KBM-7 (cell line): ENCODE measurements at regions not wholly inside any gene's neighbourhood (a gene's known extent, or its start where the extent isn't known, plus 50 kb on each side); places are given as distances from the start of the nearest gene placed in this dataset.

ENCODE experiments used
- DNase-seq: peaks from one replicate; pipeline ENCODE4 v3.0.0-alpha.2; 2015
- in situ Hi-C: fragments of 300-500 bp; cut with MboI; formaldehyde crosslinking; loops from 2 replicates; pipeline ENCODE4 v1.14.3; 2020; ENCODE audit warnings: low sequenced_read_pairs, low pct_unique_long_range_greater_than_20kb, mixed read lengths

DNA sequence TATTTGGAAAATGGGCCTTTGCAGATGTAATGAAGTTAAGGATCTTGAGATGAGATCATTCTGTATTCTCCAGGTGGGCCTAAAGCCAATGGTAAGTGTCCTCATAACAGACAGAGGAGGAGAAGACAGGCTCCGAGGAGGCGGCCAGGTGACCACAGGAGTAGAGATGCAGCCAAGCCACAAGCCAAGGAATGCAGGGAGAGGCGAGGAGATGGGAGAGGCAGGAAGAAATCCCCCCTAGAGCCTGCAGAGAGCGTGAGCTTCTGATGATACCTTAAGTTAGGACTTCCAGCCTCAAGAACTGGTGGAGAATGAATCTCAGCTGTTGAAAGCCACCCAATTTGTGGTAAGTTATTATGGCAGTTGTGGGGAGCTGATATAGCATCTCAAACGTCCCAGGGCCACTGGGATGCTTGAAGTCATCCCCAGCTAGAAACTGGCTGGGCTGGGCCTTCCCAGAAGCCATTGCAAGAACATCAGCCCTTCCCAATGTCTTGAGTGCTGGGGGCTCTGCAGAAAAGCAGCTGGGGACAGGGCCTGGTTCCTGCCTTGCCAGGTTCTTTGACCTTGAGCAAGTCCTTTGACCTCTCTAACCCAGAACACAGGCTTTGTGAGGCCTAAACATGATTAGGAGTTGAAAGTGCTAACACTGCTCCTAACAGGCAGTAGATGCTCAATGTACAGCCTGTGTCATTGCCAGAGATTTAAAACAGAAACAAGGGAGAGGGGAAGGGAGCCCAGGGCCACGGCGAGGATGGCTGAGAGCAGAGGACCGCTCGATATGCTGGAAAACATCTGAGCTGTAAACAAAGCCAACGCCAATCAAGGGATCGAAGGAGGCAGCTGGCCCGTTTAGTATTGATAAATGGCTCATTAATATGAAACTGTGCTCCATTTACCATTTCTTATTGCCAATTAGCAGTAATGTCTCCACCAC is 632.3 kb downstream of the TBC1D22A start:
- no peak for DNase-seq
- in situ Hi-C loops, result no loop called here

DNA sequence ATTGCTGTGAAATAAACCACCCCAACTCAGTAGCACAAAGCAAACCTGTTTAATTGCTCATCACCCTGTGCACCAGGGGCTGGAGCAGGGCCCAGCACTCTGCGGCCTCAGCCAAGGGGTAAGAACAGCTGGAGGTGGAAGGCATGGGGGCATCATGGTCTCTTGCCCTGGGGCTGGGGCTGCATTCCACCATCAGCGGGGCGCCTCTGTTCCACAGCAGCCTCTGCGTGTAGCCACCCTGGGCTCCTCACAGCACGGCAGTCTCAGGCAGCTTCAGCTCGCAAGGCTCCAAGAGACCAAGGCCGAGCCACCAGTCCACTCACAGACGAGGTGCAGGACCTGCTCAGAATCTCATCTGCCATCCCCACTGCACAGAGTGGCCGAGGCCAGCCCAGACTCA is 630.7 kb downstream of the TBC1D22A start:
- in situ Hi-C loops, result no loop called here

DNA sequence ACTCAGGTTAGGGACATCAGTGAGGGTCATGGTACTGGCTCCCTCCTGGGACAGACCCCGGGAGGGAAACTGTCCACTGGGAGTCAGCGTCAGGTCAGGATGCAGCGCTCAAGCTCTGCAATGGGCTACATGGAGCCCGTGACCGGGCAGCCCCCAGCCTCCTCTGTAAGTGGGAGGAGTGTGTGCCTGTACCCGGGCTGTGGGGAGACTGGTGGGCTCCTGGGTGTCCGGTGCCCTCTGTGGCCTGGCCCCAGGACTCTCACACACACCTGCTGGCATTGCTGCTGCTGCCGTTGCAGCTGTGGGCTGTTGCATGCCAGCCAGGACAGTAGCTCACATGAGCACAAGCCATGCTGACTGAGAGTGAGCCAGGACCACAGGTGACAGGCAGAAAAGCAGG is 630.3 kb downstream of the TBC1D22A start:
- in situ Hi-C loops, result no loop called here
- no peak for DNase-seq

More for the DNA sequence above, 630.7 kb downstream of the TBC1D22A start:
- no peak for DNase-seq

DNA sequence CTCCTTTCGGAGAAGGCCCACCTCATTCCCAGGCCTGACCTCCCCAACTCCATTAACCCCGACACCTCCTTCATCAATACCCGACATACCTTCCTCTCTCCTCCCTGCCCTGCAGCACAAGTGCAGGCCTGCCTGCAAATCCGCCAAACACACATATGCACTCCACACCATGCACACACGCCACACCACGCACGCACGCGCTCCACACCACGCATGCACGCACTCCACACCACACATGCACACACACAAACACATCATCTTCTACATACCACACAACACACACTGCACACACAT is 629.6 kb downstream of the TBC1D22A start:
- in situ Hi-C loops, result no loop called here

DNA sequence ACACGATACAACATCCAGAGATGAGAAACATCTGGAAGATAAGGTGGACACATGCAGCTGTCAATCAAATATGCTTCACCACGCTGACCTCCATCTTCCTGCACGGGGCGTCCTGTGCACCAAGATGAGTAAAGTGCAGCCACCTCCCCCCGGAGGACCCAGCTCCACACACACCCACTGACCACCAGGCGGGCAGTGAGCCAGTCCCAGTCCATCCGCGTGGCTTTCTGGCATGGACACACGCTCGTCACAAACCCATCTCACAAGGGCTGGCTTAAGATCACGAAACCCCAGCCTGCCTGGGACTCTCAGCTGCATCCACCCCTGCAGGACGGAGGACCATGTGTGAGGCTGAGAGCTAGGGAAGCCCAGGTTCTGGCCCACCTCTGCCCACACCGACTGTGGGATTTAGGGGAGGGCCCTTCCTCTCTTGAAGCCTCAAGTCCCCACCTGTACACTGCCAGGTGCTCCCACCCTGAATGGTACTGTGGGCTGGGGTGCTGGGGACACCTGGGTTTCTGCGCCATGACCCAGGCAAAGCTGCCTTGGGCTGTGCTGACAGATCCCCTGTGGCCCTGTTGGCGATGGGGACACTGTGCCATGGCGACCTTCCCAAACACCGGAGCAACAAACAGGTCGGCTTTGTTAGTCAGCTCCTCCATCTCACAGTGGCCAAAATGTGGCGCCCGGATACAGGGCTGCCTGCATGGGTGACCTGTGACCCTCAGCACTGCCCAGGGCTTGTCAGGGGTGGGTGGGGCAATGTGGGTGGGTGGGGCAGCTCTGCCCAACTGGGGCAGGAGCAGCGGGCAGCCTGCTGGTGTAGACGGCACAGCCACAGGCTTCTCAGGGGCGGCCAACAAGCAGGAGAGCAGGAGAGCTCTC is 629.0 kb downstream of the TBC1D22A start:
- DNase-seq, result no peak
- in situ Hi-C loops, result no loop called here

More for the DNA sequence above, 629.6 kb downstream of the TBC1D22A start:
- no peak for DNase-seq

DNA sequence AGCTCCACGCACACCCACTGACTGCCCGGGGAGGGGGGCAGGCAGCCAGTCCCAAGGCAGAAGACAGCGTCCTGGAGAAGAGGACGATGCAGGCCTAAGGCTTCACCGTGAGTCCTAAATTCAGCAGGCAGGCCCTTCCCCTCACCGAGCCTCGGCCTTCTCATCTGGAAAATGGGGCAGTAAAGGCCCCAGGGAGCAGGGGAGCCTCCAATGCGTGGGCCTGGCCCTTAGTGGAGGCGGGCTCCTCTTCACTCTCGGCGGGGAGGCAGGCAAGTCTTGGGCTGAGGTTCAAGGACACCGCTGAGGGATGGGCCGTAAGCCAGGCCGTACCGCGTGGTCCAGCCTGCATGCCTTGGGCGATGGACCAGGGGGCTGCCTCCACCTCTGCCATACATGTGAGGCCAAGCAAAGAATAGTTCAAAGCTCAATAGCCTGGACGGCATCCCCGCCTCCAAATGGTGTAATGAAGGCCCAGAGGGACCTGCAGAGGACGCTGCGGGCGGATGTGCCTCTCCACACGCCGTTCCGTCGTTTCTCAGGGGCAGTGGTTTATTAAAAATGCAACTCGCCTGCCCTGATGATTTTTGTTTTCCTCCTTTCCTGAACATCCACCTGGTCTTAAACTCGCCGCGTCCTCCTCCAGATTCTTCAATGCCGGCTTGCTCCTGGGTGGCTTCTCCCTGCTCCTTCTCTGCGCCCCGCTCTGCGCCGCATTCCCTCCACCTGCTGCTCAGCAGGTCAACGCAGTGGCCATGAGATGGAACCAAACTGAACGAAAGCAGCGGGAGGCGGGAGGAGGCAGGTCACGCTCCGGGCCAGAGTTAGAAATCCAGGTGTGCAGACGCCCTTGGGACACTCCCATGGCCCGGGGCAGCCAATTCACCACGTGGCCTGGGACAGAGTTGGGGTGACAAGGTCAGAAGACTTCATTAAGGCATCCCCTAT is 627.8 kb downstream of the TBC1D22A start:
- no peak for DNase-seq
- in situ Hi-C loops, result no loop called here

DNA sequence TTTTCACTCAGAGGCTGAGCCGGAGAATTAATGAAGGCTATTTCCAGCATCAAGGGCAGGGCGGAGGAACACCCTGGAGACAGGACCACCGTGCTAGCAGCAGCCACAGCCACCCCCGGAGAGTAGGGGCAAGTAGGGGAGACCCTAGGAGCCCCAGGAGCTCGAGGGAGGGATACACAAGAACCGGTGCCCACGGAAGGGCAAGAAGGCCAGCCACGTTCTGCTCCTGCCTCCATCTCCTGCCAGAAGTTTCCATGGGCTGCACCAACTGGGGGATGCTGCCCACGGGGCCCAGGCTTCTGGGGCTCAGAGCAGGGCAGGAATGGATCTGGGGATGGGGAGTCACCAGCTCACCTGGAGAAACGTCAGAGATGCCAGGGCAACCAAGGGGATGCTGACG is 626.8 kb downstream of the TBC1D22A start:
- DNase-seq, result no peak
- in situ Hi-C loops, result no loop called here

DNA sequence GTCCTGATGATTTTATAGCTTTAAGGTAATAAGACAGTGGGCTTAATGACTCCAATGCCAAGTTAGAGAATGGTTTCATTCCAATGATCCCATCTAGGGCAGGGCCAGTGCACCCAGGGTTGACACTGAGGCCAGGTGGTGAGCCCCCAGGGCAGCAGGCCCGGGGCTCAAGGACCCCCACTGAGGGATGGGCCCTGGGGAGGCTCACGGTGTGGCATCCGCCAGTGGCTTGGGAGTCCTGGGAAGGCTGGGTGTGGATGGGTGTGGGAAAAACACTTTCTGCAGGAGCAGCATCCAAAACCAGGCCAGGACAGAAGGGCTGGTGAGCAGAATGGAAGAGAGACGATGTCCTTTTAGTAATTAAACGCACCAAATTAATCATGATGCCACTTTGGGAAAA is 626.3 kb downstream of the TBC1D22A start:
- in situ Hi-C loops, result no loop called here
- DNase-seq, result no peak

DNA sequence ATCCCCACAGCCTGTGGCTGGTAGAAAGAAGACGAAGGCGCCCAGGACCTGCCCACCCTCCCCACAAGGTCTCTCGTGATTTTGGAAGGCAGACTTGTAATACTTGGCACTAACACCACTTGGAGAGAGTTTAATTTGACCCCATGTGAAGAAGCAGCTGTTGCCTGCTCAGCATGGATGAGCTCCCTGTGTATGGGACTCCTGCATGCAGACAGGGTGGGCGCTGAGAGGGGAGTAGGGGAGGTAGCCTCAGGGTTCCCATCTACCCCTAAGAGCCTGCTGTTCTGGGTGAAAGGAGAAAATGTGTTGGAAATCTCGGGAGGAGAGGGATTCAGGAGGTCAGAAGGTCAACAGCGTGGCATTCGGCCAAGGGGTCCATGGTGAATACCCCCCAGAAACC is 625.9 kb downstream of the TBC1D22A start:
- in situ Hi-C loops, result no loop called here
- no peak for DNase-seq

DNA sequence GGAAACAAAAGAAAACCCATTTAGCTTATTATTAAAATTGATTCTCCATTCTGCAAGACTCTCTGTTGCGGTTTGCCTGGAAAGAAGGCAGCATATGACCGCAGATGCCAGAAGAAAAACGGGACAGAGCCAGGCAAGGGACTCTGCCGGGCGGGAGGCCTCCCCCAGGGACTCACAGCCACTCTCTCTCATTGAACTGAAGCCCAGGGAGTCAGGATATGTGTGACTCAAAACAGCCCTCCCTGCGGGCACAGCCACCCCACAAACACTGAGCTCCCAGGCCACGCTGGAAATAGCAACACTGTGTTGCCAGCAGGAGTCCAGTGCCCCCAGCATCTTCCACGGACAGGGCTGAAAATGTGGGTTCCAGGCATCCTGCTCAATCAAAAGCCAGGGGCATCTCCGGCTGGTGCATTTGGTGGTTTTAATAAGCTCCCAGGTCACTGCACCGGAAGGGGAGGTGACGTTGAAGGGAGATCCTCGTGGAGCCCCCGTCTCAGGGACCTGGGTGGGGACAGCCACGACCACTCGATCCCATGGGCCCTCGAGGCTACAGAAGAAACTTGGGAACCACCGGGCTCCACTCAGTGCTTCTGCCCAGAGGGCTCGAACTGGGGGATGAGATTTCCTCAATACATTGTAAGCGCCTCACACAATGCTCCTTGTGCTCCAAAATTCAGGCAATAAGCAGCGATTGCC is 624.5 kb downstream of the TBC1D22A start:
- no peak for DNase-seq
- in situ Hi-C loops, result no loop called here

DNA sequence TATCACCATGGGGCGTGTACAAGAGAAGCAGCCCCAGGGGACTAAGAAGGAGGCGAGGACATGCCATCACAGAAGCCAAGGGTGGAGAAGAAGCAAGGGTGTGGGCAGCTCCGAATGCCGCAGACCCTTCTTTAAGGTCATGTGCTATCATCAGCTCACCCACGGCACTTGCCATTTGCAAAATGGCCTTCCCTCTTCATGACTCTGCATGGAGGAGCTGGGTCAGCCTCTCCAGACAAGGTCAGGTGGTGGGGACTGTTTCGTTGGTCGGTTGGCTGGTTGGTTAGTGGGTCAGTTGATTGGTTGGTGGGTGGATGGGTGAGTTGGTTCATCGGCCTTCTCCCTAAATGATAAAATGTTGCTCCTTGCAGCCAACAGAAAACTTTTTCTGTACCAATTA is 622.5 kb downstream of the TBC1D22A start:
- no peak for DNase-seq
- in situ Hi-C loops, result no loop called here

DNA sequence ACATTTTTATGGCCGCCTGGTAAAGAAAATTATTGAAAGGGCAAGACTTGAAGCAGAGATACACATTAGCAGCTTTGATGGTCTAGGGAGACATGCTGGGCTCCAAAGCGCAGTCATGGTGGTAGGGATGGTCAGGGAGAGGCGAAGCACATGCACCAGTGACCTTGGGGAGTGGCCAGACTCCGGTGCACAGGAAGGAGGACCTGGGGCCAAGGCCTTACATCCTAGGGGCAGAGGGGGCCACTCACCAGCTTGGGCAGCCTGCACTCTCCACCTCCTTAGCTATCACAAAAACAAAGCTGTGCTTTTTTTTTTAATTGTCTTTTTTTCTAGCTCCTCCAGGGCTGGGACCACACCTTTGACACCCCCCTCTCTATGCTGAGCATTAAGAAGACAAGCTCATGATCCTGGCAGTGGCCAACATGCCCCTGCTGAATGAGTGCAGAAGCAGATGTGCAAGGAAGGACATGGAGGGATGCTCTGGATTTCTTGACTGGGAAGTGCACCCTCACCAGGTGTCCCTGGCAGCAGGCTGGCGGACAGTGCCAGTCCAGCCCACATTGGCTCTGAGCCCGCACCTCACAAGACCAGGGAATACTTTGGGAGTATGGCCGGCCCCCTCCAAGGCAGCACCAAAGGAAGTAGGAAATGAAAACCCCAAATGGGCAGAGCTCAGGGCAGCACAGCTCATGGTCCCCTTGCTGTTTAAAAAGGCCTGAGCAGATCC is 619.9 kb downstream of the TBC1D22A start:
- in situ Hi-C loops, result no loop called here

DNA sequence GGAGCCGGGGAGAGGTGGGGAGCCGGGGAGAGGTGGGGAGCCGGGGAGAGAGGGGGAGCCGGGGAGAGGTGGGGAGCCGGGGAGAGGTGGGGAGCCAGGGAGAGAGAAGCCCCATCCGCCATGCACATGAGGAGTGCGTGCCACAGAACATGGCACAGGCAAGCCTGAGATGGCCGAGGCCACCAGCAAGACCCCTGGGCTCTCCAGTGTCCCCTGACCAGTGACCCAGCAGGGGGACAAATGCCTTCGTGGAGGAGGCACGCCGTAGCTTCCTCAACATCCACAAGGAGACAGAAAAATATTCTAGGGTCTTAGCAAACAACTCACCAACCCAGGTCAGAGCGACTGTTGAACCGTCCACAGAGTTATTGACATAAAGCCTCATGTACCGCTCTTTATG is 618.8 kb downstream of the TBC1D22A start:
- in situ Hi-C loops, result no loop called here
- no peak for DNase-seq

More for the DNA sequence above, 619.9 kb downstream of the TBC1D22A start:
- DNase-seq, result no peak

DNA sequence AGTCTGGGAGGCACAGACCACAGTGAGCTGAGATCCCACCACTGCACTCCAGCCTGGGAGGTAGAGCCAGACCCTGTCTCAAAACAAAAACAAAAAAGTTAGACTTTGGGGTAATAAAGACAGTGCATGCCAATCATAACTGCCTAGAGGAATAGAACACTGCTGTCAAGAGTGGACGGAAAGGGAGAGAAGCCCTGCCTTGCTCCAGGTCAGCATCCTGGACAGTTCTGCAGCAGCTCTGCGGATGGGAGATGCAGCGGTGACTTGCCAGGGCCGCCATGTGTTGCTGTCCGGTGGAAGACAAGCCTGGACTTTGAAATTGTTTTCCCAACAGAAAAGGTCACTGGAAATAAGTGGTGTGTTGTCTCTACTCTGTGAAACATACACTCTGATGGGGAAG is 618.2 kb downstream of the TBC1D22A start:
- in situ Hi-C loops, result no loop called here
- no peak for DNase-seq

DNA sequence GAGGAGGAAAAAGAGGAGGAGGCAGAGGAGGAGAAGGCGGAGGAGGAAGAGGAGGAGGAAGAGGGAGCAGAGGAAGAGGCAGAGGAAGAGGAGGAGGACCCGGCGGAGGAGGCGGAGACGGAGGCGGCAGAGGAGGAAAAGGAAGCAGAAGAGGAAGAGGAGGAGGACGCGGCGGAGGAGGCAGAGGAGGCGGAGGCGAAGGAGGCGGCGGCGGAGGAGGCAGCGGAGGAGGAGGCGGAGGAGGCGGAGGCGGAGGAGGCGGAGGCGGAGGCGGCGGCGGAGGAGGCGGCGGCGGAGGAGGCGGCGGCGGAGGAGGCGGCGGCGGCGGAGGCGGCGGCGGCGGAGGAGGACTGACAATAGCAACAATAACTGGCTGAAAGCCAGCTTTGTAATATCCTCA is 616.6 kb downstream of the TBC1D22A start:
- no peak for DNase-seq
- in situ Hi-C loops, result no loop called here

DNA sequence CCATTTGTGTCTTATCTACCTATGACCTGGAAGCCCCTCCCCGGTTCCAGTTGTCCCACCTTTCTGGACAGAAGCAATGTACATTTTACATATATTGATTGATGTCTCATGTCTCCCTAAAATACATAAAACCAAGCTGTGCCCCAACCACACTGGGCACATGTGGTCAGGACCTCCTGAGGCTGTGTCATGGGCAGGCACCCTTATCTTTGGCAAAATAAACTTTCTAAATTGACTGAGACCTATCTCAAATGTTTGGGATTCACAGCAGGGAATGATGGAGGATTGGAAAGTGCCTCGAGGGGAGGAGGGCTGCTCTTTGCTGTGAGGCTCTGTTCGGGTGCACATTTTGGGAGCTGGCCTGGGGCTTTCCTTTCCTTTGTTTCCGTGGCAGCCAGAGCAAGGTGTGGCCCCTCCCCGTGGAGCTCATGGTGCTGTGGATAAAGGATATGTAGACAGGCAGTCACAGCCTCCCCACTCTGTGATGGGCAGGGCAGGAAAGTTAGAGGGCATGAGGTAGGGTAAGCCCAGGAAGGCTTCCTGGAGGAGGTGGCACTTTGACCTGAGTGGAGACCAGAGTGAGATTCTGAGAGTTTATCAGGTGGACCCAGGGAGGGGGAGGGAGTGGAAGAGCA is 615.6 kb downstream of the TBC1D22A start:
- in situ Hi-C loops, result no loop called here
- no peak for DNase-seq

DNA sequence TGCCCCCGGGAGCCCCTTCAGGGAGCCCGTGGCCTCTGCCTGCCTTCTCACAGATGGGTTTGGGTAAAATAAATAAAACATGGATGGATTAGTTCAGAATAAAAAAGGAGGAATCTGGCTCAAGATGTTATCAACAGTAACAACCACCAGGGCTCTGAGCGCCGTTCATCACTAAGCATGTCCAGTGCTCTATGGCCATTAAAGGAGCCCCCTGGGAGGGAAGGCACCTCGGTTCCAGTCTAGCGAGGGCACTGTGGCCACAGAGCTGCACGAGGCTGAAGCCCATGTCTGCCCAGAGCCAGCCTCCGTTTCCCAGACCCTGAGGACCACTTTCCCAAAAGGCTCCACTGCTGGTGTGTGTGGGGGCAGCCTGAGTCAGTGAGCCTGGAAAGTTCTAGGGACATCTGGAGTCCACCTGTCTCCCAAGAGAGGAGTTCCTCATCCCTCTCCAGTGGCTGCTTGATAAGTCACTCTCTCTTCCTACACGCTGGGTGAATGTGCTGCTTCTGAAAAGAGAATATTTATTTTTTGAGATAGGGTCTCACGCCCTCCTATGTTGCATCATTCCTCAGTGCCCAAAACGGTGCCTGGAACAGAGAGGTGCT is 614.6 kb downstream of the TBC1D22A start:
- in situ Hi-C loops, result no loop called here
- DNase-seq, result no peak
